Astrocyte of the hippocampus (primary cell): ENCODE measurements at regions not wholly inside any gene's neighbourhood (a gene's known extent, or its start where the extent isn't known, plus 50 kb on each side); places are given as distances from the start of the nearest gene placed in this dataset.

Experiments used
- DNase-seq: peaks from one replicate; pipeline ENCODE4 v3.0.0; 2011; ENCODE audit warnings: low read depth, low spot score

DNA sequence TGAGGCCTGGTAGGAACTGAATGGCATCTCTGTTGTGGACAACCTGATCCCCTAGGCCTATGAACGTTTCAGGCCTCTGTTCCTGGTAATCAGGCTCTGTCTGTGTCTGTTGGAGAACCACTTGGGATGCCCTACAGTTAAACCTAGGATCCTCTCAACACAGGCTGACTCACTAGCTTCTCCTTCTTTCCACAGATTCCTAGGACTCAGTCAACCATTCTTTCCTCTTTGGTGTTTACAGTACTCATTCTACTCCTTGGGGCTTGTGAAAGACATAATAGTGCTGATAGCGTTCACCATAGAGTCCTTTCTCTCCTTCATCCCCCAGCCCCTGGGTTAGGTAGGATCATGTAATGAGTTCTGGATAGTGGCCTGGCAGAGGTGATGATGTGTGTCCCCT is 544.3 kb downstream of the METTL4 start:
- DNase-seq, result peak; percentile 43

DNA sequence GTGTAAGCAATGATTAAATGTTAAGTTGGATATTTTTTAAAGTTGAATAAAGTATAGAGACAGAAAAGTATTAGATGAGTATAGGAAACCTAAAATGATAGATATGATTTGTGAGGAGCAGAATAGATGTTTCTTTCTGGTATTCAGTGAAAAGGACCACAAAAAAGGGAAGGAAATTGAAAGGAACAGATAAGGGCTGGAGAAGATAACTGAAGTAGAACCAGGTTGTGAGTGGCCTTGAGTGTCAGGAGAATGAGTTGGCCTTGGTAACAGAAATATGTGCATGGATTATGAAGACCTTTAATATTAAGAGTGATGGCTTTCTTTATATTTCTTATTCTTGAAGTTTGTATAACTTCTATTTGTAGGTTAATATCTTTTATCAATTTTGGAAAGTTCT is 543.5 kb downstream of the METTL4 start:
- no peak for DNase-seq

DNA sequence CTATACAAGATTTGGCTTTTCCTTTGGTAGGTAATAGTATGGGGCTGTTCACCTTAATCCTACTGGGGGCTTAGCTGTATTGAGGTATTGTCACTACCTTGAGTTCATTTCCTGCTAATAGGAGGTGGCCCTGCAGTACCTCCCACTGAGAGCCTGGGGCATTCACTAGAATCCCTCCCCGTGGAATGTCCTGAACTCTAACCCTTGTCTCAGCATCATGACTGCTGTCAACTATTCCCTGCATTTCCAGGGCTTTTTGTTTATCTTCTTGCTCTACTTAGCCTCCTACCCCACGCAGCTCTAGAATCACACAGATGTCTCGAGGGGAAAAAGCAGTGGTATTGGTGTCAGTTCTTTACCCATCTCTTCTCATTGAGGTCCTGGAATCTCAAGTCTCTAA is 542.3 kb downstream of the METTL4 start:
- no peak for DNase-seq

DNA sequence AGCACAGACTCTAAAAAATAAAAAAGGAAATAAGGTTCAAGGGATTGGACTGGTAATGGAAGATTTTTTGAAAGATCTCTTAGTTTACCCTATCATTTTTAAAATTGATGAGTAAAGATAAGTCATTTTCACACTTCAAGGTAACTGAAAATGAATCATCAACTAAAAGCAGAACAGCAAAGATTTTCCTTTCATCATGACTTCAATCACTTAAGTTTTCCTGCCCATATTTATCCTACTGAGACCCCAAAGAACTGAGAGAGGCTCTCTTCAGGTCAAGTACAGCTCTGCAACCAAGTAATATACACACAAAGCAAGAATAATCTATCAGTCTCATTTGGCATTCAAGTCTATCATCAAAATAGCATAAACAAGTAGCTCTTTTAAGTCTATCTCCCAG is 540.7 kb downstream of the METTL4 start:
- DNase-seq, result no peak

DNA sequence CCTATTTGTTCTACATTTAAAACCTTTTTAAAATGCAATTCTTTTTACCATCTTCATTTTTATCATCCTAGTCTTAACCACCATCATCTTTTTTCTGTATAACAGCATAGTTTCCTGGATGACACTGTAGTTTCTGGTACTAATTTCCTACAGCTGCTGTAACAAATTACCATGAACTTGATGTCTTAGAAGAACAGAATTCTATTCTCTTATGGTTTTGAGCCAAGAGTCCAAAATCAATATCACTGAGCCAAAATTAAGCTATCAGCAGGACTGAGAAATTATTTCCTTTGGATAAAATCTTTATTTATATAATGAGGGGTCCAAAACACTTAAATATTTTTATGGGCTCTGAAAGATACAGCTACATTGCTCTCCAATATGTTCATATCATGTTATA is 539.3 kb downstream of the METTL4 start:
- DNase-seq, result no peak

DNA sequence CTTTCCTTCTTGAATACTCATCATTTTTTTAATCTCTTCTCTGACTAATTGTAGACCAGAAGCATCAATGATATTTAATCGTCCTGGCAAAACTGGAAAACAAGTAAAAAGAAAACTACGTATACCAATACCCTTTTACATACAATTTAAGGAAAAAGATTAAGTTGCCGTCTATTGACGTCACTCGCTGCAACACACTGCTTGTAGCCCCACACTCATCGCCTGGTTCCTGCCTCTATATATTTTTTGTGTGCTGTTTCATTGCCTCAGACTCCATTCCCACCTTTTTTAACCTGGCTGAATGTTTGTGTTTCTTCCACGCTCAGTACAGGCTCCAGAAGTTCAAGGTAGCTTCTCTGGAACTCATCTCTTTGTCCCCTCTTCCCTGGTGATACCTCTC is 536.2 kb downstream of the METTL4 start:
- no peak for DNase-seq

DNA sequence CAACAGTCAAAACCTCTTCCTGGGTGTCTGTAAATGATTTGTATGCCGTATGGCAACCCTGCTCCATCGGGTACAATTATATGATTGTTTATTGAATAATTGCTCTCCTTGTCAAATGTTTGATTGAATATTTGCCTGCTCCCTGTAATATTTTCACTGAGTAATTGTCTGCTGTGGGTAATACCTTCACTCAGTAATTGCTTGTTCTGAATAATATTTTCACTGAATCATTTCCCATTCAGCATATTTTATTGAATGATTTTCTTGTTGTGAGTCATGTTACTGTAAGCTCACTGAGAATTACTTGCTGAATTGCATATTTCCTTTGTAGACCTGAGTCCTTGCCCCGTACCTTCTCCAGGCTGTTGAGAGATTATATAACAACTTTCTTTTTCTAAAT is 535.2 kb downstream of the METTL4 start:
- DNase-seq, result no peak

DNA sequence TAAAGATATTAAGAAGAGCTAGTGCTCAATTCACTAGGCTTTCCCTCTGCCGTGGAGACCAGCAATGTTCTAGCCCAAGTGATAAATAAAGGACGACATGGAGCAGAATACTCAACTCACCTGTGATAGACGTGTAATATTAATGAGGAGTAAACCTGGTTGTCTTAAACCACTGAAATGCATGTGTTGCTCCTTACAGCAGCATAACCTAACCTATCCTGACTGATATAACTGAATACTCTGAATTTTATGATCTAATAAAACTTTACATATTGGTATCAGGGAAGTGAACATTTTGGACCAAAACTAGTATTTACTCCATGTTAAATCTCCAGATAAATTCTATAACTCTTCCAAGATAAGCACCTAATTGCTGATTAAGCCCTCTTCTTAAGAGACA is 531.0 kb downstream of the METTL4 start:
- no peak for DNase-seq

DNA sequence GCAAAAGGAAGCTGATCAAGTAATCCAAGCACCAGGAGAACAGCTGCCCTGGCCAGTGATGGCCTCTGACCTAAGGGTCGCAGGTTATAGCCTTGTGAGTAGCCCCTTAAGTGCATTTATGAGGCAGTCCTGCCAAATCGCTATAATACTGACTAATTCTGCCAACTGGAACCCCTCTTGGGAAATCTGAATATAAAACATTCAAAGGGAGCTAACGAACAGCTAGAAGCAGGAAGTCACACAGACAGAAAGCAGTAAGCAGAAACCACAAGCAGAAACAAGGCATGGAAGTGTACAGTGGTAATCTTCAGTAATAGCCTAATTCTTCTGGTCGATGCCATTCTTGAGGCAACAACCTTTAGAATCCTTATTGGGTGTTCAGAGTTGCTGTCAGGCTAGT is 521.3 kb downstream of the METTL4 start:
- DNase-seq, result peak; percentile 57

DNA sequence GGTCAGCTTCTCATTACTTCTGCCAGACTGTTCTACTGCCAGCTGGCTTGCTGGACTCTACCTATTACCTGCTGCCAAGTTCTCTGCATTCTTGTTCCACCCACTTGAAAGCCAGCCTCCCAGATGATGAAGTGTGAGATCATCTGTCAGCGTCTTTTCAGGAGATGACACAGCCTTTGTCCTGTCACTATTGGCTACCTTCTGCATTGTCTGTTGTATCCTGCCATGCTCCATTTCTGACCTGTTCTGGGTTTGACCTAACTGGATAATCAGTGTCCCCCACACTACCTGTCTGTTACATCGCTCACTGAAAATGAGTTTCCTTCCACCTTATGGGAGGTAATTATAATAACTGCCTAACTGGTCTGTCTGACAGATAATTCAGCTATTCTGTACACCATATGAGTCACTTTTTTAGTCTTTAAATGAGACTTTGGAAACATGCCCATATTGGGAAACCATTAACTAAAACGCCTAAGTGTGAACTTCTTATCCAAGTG is 520.6 kb downstream of the METTL4 start:
- peak; percentile 62 for DNase-seq

DNA sequence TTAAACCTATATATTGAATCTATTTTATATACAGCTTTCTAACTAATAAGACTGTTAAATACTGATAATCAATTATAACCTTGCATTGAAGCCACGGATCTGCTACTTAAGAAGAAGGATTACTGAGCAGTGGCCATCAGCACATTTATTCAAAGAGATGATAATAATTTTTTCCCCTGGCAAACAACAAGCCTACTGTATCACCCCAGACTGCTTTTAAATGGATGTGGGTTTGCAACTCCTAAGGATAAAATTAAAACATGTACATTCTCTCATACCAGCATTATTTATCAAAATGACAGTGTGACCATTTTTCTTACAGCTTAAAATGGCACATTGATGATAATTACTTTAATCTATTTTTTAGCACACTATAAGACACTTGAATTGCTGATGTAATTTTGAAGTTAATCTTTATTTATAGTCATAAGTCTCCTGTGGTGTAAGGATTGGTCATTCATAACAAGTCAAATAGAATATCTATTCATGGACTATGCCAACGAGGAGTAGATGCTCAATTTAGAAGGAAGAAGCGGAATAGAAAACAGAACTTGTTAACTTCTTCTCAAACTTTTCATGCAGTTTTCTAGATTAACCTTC is 517.7 kb downstream of the METTL4 start:
- DNase-seq, result no peak

DNA sequence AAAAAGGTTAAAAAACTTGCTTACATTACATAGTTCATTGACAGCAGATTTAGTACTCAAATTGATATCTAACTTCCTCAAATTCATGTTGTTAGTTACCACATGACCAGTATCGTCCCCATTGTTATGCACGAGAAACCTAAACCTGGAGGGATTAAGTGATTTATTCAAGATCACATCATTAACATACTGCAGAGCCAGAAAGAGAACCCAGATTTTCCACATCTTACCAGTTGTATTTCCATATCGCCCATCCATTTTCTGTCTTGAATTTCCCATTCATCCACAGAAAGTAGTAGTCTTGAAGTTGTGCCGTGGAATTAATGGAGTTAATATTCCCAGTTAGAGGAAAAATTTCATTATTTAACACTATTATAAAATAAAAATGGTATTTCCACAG is 512.0 kb downstream of the METTL4 start:
- DNase-seq, result no peak

DNA sequence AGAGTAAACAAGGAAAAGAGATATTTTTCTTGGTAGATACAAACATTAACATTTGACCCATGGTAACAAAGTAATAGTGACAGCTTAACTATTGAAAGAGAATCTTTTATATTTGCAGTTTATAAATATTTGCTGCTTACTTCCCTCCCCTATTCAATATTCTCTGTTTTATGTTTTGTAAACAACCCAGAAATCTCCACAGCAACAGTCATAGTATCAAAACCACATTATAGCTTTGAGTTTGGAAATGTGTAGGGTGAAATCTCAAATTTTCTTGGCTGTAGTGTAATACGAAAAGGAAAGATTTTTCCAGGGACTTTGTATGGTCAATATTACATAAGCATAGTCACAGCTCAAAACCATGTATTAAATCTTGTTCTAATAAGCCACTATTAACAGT is 511.2 kb downstream of the METTL4 start:
- DNase-seq, result no peak

DNA sequence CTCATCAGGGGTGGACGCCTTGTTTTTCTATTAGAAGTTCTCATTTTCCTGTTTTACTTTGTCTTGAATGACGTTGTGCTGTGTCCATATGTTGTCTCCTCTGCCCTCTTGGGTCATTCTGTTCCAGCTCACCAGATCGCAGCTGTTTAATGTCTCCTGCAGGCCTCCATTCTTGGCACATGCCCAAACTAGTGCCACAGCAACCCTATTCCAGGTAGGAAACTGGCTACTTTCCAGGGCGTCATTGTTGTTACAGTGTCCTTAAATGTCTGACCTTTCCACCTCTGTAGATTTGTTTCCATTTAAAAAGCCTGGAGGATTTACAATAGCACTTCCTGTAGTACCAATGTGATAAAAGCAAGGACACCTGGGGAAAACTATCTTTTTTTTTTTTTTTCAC is 500.7 kb downstream of the METTL4 start:
- no peak for DNase-seq

DNA sequence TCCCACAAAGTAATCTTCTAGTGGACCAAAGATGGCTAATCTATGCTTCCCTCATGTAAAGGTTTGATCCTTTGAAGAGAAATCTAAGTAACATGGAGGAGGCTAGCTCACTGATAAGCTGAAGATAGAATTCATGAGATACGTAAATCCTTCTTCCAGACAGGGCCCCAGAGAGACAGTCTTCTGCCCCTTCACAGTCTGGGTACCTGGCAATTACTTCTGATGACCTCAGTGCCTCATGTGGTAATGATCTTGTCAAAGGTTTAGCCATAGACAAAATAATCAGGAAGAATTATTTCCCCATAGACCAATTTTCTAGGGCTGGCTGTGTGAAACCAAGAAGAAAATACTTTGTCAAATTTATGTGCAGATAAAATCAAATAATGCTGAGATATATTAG is 495.8 kb downstream of the METTL4 start:
- no peak for DNase-seq

DNA sequence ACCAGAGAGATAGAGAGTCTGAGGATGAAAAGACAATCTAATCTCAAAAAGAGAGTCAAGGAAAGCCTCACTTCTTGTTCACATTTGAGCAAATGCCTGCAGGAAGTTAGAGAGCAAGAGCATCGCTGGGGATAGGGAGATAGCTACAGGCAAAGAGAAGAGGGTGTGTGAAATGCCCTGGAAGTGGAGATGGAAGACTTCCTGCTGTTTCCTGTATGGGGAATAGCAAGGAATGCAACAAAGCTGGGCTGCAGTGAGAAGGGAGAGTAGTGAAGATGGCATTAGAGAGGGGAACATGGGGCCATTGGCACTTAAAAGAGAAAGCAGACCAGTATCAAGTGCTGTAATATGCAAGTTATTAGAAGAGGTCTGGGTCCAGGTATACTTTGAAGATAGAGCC is 488.6 kb downstream of the METTL4 start:
- no peak for DNase-seq

DNA sequence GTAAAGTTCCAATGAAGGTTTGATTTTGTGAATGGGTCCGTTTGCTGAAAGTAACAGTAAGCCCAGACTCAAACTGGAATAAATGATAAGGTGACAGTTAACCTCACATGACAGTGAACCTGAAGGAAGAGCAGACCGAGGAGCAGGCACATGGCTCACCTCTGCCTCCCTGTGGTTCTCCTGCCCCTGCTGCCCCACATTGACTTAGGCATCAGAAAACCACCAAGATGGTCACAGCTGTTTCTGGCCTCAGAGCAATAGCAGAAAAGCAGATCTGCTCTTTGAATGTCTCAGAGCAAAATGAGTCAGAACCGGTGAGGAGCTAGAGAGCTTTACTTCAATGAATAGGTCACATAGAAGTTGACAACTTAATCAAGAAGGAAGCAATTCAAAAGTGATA is 487.6 kb downstream of the METTL4 start:
- no peak for DNase-seq

DNA sequence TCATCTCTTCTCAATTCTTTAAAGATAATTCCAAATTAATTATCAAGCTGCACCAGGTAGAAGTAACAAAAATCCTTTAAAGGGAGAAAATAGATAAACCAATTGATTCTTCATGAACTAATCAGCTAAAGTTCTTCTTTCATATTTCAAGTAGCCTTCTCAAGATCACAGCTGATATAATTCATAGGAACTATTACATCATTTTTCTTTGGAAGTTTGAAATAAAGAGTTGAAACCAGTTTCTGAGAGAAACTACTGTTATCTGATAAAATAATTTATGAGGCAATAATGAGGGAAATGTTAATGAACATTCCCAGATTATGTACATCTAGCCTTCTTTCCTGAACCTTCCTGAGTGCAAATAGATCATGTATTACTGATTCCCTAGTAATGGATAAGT is 484.9 kb downstream of the METTL4 start:
- no peak for DNase-seq

DNA sequence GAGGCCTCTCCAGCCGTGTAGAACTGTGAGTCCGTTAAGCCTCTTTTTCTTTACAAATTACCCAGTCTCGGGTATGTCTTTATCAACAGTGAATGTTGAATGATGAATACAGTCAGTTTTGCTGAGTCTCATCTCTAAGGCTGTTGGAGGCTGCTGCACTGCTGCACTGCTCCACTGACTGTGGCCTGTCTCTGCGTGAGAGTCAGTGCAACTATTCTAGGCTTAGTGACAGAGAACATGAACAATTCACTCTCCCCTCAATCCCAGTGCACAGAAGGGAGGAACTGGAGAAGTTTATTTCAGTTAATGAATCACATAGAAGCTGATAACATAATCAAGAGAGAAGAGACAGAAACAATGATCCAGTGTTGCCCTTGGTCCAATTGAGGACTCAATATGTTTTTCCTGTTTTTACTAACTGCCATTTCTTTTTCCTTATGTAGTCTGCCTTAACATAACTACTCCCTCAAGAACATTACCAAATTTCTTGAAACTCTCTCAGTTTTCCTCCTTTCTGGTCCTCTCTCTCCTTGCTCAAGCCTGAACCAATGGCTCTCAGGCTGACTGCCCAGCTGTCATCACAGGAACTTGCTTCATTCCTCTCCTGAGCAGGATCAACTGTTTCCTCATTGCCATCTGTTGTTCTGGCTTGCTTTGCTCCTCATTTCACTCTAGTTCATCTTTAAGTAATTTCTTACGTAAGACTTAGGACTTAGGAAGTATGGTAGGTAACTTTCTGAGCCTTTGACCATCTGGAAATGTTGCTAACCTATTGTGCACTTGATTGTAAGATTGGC is 483.2 kb downstream of the METTL4 start:
- no peak for DNase-seq

DNA sequence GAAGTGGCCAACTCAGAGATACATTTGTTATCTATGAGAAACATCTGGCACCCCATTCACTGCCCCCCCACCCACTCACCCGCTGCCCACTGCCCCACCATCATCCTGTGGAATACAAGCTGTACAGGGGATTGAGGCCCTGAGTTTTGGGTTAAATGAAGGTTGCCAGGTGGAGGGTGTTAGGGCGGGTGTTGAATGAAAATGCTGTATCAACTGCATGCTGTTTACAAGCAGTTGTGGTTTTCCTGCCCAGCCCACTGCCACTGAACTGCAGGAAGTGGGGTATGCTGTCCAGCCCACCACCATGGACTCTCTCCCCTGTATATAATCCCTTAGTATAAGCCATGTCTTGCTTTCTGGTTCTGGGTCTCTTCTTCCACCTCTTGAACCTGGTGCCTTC is 481.9 kb downstream of the METTL4 start:
- DNase-seq, result no peak

DNA sequence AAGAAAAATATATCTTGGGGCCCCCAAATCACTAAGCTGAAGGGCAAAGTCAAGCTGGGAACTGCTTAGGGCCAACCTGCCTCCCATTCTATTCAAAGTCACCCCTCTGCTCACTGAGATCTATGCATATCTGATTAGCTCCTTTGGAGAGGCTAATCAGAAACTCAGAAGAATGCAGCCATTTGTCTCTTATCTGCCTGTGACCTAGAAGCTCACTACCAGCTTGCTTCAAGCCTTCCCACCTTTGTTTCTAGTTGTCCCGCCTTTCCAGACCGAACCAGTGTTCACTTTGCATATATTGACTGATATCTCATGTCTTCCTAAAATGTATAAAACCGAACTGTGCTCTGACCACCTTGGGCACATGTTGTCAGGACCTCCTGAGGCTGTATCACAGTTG is 479.4 kb downstream of the METTL4 start:
- DNase-seq, result no peak

DNA sequence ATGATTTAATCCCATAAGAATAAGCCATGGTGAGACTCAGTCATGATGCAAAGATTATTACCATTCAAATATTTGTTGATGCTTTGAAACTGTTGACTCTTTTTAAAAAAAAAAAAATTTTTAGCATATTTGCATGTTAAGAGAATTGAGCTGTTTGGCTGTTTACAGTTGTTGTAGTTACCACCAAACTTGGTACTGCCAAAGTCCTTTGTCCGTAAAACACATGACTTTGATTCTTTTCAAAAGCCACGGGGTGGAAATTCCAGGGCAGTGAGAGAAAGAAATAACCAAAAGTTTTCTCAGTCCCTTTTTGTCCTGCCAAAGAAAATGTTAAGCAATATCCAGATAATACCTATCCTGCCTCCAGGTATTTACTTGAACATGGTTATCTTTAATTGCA is 474.8 kb downstream of the METTL4 start:
- DNase-seq, result peak; percentile 80

DNA sequence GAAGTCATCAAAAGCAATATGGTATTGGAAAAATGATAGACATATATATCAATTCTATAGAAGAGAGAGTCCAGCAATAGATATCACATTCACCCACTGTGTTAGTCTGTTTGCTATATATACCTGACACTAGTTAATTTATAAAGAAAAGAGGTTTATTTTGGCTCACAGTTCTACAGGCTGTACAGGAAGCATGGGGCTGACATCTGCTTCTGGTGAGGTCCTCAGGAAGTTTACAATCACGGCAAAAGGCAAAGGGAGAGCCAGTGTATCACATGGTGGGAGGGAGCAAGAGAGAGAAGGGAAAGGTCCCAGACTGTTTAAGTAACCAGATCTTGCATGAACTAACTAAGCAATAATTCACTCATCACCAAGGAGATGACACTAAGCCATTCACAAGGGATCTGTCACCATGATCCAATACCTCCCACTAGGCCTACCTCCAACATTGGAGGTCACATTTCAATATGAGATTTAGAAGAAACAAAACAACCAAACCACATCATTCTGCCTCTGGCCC is 470.6 kb downstream of the METTL4 start:
- DNase-seq, result no peak
